ENCODE measurements at regions not wholly inside any gene's neighbourhood (a gene's known extent, or its start where the extent isn't known, plus 50 kb on each side); places are given as distances from the start of the nearest gene placed in this dataset.

- H3K27me3 ChIP-seq (ENCODE audit: insufficient read depth, poor library complexity, severe bottlenecking): peaks cover 32% of the 10 kb centered on the region
These were observed 95.7 kb upstream of the VPREB1 start for GRCh38 chr22:22148905-22149304.

GRCh38 chr22:22144858-22145257 lies 99.7 kb upstream of the VPREB1 start:
- Histone ChIP-seq H3K4me1 (ENCODE audit: insufficient read depth, poor library complexity, severe bottlenecking) (no peaks in the 10 kb centered on the region), H3K27me3 (ENCODE audit: insufficient read depth, poor library complexity, severe bottlenecking) (peaks cover 22% of the 10 kb centered on the region), H3K27ac (ENCODE audit: poor library complexity, severe bottlenecking) (no peak overlapping the region), H3K36me3 (ENCODE audit: low read depth) (no peaks in the 10 kb centered on the region), H3K4me3 (ENCODE audit: severe bottlenecking) (no peak overlapping the region), H3K9me3 (ENCODE audit: severe bottlenecking) (peaks cover 13% of the 10 kb centered on the region)
- peak; percentile 30 for TF ChIP-seq CTCF (IDR thresholded peaks at IDR 0.05; ENCODE audit: poor library complexity, severe bottlenecking)
- ATAC-seq (ENCODE audit: low read depth) (no peak), DNase-seq (ENCODE audit: low spot score) (no peak)

More at GRCh38 chr22:22148905-22149304, 95.7 kb upstream of the VPREB1 start:
- ATAC-seq (ENCODE audit: low read depth) (no peak), DNase-seq (ENCODE audit: low spot score) (no peak)
- Histone ChIP-seq H3K4me1 (ENCODE audit: insufficient read depth, poor library complexity, severe bottlenecking) (no peaks in the 10 kb centered on the region), H3K4me3 (ENCODE audit: severe bottlenecking) (no peak overlapping the region), H3K36me3 (ENCODE audit: low read depth) (no peaks in the 10 kb centered on the region), H3K9me3 (ENCODE audit: severe bottlenecking) (peaks cover 10% of the 10 kb centered on the region), H3K27ac (ENCODE audit: poor library complexity, severe bottlenecking) (no peak overlapping the region)
- TF ChIP-seq CTCF (IDR thresholded peaks at IDR 0.05; ENCODE audit: poor library complexity, severe bottlenecking): no peak

- Histone ChIP-seq H3K4me1 (ENCODE audit: insufficient read depth, poor library complexity, severe bottlenecking) (no peaks in the 10 kb centered on the region), H3K27me3 (ENCODE audit: insufficient read depth, poor library complexity, severe bottlenecking) (peaks cover 10% of the 10 kb centered on the region), H3K9me3 (ENCODE audit: severe bottlenecking) (peaks cover 8% of the 10 kb centered on the region), H3K36me3 (ENCODE audit: low read depth) (no peaks in the 10 kb centered on the region), H3K27ac (ENCODE audit: poor library complexity, severe bottlenecking) (no peak overlapping the region), H3K4me3 (ENCODE audit: severe bottlenecking) (no peak overlapping the region)
- DNase-seq (ENCODE audit: low spot score) (no peak), ATAC-seq (ENCODE audit: low read depth) (no peak)
- TF ChIP-seq CTCF (IDR thresholded peaks at IDR 0.05; ENCODE audit: poor library complexity, severe bottlenecking): no peak
These were observed 101.1 kb upstream of the VPREB1 start for GRCh38 chr22:22143448-22143847.

GRCh38 chr22:22142661-22143060 lies 101.9 kb upstream of the VPREB1 start:
- no peak overlapping the region for H3K27ac ChIP-seq (ENCODE audit: poor library complexity, severe bottlenecking)
- TF ChIP-seq CTCF (IDR thresholded peaks at IDR 0.05; ENCODE audit: poor library complexity, severe bottlenecking): no peak
- H3K4me3 ChIP-seq (ENCODE audit: severe bottlenecking): no peak overlapping the region
- no peaks in the 10 kb centered on the region for H3K4me1 ChIP-seq (ENCODE audit: insufficient read depth, poor library complexity, severe bottlenecking)
- DNase-seq (ENCODE audit: low spot score) (no peak), ATAC-seq (ENCODE audit: low read depth) (no peak)
- H3K36me3 ChIP-seq (ENCODE audit: low read depth): no peaks in the 10 kb centered on the region
- peaks cover 8% of the 10 kb centered on the region for H3K9me3 ChIP-seq (ENCODE audit: severe bottlenecking)
- peaks cover 5% of the 10 kb centered on the region for H3K27me3 ChIP-seq (ENCODE audit: insufficient read depth, poor library complexity, severe bottlenecking)

GRCh38 chr22:22141771-22142591 lies 102.6 kb upstream of the VPREB1 start:
- Histone ChIP-seq H3K4me1 (ENCODE audit: insufficient read depth, poor library complexity, severe bottlenecking) (no peaks in the 10 kb centered on the region), H3K27me3 (ENCODE audit: insufficient read depth, poor library complexity, severe bottlenecking) (peaks cover 2% of the 10 kb centered on the region), H3K36me3 (ENCODE audit: low read depth) (no peaks in the 10 kb centered on the region), H3K27ac (ENCODE audit: poor library complexity, severe bottlenecking) (no peak overlapping the region), H3K9me3 (ENCODE audit: severe bottlenecking) (peaks cover 8% of the 10 kb centered on the region), H3K4me3 (ENCODE audit: severe bottlenecking) (no peak overlapping the region)
- DNase-seq (ENCODE audit: low spot score) (no peak), ATAC-seq (ENCODE audit: low read depth) (no peak)
- no peak for TF ChIP-seq CTCF (IDR thresholded peaks at IDR 0.05; ENCODE audit: poor library complexity, severe bottlenecking)

Measured in RWPE2 (cell line).